Brain microvascular endothelial cell (primary cell): ENCODE measurements at regions not wholly inside any gene's neighbourhood (a gene's known extent, or its start where the extent isn't known, plus 50 kb on each side); places are given as distances from the start of the nearest gene placed in this dataset.

Source experiments
- DNase-seq: peaks from one replicate; pipeline ENCODE4 v3.0.0-alpha.2; 2020
- H3K27ac ChIP-seq: fragments of 250-450 bp; sonication (Bioruptor Pico); 2 replicates; pipeline ENCODE4 v1.5.1; 2020; ENCODE audit warnings: mild to moderate bottlenecking, moderate library complexity
- H3K27me3 ChIP-seq: fragments of 250-450 bp; sonication (Bioruptor Pico); replicated peaks from 2 replicates; pipeline ENCODE4 v1.5.1; 2020; ENCODE audit warnings: mild to moderate bottlenecking
- H3K36me3 ChIP-seq: fragments of 250-450 bp; sonication (Bioruptor Pico); replicated peaks from 2 replicates; pipeline ENCODE4 v1.5.1; 2020; ENCODE audit warnings: mild to moderate bottlenecking
- H3K4me3 ChIP-seq: 2 replicates; pipeline ENCODE4 v1.5.1; 2011; ENCODE audit warnings: low read depth, mild to moderate bottlenecking, control low read depth, low read length, moderate library complexity
- CTCF ChIP-seq: IDR thresholded peaks from 2 replicates; pipeline ENCODE4 v1.5.1; 2011; ENCODE audit warnings: low read depth, mild to moderate bottlenecking, moderate library complexity, low read length, control low read depth, inconsistent platforms; ENCODE audit errors: missing control alignments
- in situ Hi-C: cut with HindIII; loops from 2 replicates; pipeline ENCODE4 v1.10.0; 2017; ENCODE audit warnings: low sequenced_read_pairs, low pct_ligation_motif_present

DNA sequence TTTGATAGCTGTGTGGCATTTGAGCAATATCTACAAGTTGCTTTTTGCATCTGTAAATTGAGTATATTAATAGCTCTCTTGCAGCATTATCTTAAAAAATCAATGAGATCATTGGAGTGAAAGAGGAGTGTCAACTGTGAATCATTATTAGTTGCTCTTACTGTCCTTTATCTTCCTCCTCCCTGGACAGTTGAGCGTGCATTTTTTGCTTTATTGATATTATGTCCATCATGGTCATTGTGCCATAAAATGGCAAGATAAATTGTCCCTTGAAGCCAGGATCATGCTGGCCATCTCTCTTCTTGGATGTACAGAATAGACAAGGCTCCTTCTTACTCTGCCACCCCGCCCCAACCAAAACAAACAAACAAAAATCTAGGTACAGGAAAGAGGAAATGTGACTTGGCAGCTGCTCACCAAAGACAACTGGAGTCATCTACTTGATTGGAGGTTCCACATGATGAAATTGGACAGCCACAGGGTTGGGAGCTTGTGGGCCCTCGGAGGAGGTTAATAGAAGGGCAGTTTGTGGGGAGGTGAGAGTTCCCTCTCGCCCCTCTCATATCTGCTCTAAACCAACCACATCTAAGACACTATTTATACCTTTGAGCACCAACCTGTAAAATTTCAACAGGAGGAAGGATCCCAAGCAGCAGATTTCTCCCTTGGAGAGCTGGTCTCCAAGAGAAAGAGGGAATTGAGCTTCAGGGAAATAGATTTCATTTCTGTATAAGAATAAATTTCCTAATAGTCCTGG lies 252.7 kb downstream of the SKIDA1 start:
- Histone ChIP-seq H3K4me3 (no peak overlapping the region), H3K27me3 (no peaks in the 10 kb centered on the region), H3K27ac (no peak overlapping the region), H3K36me3 (no peaks in the 10 kb centered on the region)
- DNase-seq = no peak
- TF ChIP-seq CTCF = no peak
- in situ Hi-C loops = no loop called here

GRCh38 chr10:21270976-21271375 lies 254.5 kb downstream of the SKIDA1 start:
- Histone ChIP-seq H3K27me3 (no peaks in the 10 kb centered on the region), H3K27ac (no peak overlapping the region), H3K36me3 (no peaks in the 10 kb centered on the region), H3K4me3 (no peak overlapping the region)
- in situ Hi-C loops = no loop called here
- no peak for DNase-seq
- TF ChIP-seq CTCF = no peak

- H3K27me3 ChIP-seq = no peaks in the 10 kb centered on the region
- no peaks in the 10 kb centered on the region for H3K36me3 ChIP-seq
- no peak for DNase-seq
- in situ Hi-C loops = no loop called here
- H3K27ac ChIP-seq = no peak overlapping the region
- TF ChIP-seq CTCF = no peak
- H3K4me3 ChIP-seq = no peak overlapping the region
These were observed 256.2 kb downstream of the SKIDA1 start for GRCh38 chr10:21269289-21269688.

GRCh38 chr10:21265622-21266021 lies 259.9 kb downstream of the SKIDA1 start:
- no peaks in the 10 kb centered on the region for H3K36me3 ChIP-seq
- peak; percentile 67 for DNase-seq
- in situ Hi-C loops = no loop called here
- no peaks in the 10 kb centered on the region for H3K27me3 ChIP-seq
- no peak for TF ChIP-seq CTCF
- H3K4me3 ChIP-seq = no peak overlapping the region
- H3K27ac ChIP-seq = no peak overlapping the region

GRCh38 chr10:21264271-21264670 lies 261.2 kb downstream of the SKIDA1 start:
- in situ Hi-C loops = no loop called here
- Histone ChIP-seq H3K27ac (no peak overlapping the region), H3K27me3 (no peaks in the 10 kb centered on the region), H3K4me3 (no peak overlapping the region), H3K36me3 (no peaks in the 10 kb centered on the region)
- no peak for TF ChIP-seq CTCF
- no peak for DNase-seq

DNA sequence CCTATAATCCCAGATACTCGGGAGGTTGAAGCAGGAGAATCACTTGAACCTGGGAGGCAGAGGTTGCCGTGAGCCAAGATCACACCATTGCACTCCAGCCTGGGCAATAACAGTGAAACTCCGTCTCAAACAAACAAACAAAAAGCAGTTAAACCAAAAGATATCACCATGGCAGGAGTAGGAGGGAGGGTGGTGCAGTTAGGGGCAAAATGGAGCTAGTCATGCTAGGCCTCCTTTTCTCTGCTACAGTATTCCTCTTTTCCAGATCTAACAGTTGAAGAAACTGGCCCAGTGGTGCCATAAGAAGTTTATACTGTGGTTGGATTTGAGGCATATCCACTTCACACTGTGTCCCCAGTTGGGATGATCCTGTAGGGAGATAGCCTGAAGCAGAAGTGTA lies 261.6 kb downstream of the SKIDA1 start:
- Histone ChIP-seq H3K27ac (no peak overlapping the region), H3K36me3 (no peaks in the 10 kb centered on the region), H3K4me3 (no peak overlapping the region), H3K27me3 (no peaks in the 10 kb centered on the region)
- DNase-seq = no peak
- in situ Hi-C loops = no loop called here
- no peak for TF ChIP-seq CTCF
